NT2/D1 (cell line): ENCODE measurements at regions not wholly inside any gene's neighbourhood (a gene's known extent, or its start where the extent isn't known, plus 50 kb on each side); places are given as distances from the start of the nearest gene placed in this dataset.

ENCODE experiments used
- YY1 ChIP-seq: IDR thresholded peaks from 2 replicates; pipeline ENCODE4 v1.6.1; 2011; ENCODE audit not compliant: insufficient read length, insufficient read depth
- ZNF274 ChIP-seq: IDR thresholded peaks from 2 replicates; pipeline ENCODE4 v1.6.1; 2011; ENCODE audit warnings: mild to moderate bottlenecking, low read depth, low read length

GRCh38 chr9:4425319-4426045 is 64.8 kb upstream of the SLC1A1 start:
- no peak for TF ChIP-seq YY1
- TF ChIP-seq ZNF274, result no peak
